AML-193 (cell line): ENCODE measurements at regions not wholly inside any gene's neighbourhood (a gene's known extent, or its start where the extent isn't known, plus 50 kb on each side); places are given as distances from the start of the nearest gene placed in this dataset.
"Not testable (repeated sequence)": the region's sequence is repeated elsewhere in the genome, so short reads cannot be mapped to it uniquely, and the experiment has no call there.

Experiments used
- DNase-seq, 2 experiments: peaks; one replicate each; lab custom pipeline; 2025; lab: John Stamatoyannopoulos, UW

GRCh38 chr15:70602834-70603560 is 160.4 kb downstream of the UACA start:
- no peak for DNase-seq

DNA sequence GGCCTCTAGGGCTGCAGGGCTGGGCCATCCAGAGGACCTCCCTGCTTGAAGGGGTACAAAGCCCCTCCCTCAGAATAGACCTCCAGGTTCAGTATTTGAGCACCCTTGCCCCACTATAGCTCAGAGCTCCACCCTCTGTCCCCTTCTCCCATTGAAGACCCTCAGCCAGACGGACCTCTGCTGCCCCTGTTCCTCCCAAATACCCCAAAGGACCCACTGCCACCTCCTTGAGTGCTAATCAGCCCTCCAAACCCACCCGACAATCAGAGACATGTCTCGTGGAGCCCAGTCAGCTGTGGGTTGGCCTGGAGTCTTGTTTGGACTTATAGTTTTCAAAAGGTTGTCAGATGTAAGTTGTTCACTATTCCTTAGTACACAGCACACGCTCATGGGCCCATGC is 161.1 kb downstream of the UACA start:
- DNase-seq = no peak

DNA sequence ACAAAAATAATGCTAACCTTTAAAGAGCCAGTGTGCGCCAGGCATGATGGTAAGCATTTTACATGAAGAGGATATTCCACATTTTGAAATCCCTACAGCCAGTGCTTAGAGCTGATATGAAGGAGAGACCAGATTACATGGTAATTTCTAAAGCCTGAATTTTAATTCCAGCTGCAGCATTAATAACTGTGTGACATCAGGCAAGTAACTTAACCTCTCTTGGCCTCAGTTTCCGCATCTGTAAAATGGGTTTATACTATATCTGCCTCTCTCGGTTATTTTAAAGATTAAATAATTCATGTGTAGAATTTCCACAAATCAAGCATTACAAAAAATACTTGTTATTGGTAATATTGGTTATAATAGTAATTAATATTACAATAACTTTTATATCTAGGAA is 165.4 kb downstream of the UACA start:
- no peak for DNase-seq

DNA sequence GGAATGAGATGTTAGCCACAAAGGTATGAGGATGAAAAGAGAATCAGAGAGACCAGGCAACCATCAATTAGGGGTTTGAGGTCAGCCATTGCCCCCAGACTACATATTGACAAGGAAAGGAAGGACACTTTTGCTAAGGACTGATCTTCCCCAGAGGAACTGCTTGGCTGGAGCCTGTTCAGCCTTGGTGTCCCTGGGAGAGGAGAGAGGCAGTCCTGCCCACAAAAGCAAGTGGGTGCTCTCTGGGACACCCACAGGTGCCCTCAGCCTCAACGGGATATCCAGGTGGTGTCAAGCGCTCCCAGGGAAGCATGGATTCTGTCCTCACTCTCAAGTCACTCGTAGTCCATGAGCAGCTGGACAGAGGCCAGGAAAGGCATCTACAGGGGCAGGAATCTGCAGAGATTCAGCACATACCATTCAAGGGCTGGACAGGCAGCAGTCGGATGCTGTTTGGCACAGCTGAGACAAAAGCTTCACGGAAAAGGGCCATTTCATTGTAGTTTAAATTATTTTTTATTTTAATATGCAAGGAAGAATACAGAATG is 166.2 kb downstream of the UACA start:
- DNase-seq = no peak

GRCh38 chr15:70596354-70597055 is 166.9 kb downstream of the UACA start:
- DNase-seq = no peak

GRCh38 chr15:70593795-70594194 is 169.6 kb downstream of the UACA start:
- no peak for DNase-seq

DNA sequence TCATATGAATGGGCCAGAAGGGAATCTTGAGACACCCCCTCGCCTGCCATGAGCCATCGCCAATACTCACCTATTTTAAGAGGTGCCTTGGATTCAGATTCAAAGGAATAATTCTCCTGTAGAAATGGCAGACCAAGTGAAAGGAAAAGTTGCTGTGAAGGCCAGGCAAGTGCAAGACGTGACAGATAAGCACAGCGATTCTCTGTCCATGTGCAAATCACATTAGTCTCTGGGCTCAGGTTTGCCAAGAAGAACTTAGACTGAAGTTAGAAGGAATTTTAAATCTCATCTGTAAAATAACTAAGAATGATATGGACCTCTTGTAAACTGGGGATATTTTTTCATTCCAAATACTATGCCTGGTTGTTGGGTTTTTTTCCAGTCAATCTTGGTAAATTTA is 173.6 kb downstream of the UACA start:
- no peak for DNase-seq

- DNase-seq = peak; percentile 74 to 81
These were observed 174.1 kb downstream of the UACA start for GRCh38 chr15:70589221-70589620.

- no peak for DNase-seq
These were observed 174.7 kb downstream of the UACA start for GRCh38 chr15:70588613-70589012.

DNA sequence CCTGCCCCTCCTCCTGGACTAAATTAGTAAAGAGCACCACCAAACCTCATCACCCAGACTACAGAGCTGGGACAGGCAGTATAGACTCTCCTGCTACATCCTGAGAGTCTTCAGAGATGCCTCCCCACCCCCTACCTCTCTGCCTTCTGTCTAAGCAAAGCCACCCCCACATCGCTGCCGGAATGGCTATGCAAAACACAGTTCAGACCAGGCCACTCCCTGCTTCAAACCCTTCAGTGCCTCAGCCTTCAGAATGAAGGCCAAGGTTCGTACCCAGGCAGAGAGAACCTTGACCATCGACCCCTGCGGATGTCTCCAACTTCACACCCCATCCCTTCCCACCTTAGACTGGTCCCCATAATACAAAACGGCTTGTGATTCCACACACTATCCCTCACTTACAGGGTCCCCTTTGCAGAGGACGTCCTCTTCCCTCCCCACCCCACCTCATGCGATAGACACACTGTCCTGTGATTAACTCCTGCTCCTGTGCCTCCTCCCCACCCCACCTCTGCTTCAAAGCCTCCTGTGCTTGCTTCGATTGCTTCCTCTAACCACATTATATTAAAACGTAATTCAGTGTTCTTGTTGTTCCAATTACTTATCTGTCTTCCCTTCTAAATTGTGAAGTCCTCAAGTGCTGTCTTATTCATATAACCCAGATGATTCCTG is 175.3 kb downstream of the UACA start:
- no peak for DNase-seq

- not testable (repeated sequence) for DNase-seq
These were observed 176.2 kb downstream of the UACA start for GRCh38 chr15:70587012-70587634.

DNA sequence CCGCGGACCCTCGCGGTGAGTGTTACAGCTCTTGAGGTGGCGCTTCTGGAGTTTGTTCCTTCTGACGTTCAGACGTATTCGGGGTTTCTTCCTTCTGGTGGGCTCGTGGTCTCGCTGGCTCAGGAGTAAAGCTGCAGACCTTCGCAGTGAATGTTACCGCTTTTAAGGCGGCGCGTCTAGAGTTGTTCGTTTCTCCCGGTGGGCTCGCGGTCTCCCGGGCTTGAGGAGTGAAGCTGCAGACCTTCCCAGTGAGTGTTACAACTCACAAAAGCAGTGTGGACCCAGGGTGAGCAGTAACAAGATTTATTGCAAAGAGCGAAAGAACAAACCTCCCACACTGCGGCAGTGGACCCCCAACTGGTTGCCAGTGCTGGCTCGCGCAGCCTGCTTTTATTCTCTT is 177.1 kb downstream of the UACA start:
- no peak for DNase-seq

- no peak for DNase-seq
These were observed 177.7 kb downstream of the UACA start for GRCh38 chr15:70585707-70586034.

GRCh38 chr15:70584838-70585706 is 178.3 kb downstream of the UACA start:
- DNase-seq = no peak

- DNase-seq = no peak
These were observed 178.9 kb downstream of the UACA start for GRCh38 chr15:70584441-70584837.

- no peak for DNase-seq
These were observed 180.4 kb downstream of the UACA start for GRCh38 chr15:70583006-70583405.

- no peak for DNase-seq
These were observed 181.0 kb downstream of the UACA start for GRCh38 chr15:70582143-70582945.

GRCh38 chr15:70580958-70581357 is 182.4 kb downstream of the UACA start:
- peak; percentile 11 to 29 for DNase-seq

DNA sequence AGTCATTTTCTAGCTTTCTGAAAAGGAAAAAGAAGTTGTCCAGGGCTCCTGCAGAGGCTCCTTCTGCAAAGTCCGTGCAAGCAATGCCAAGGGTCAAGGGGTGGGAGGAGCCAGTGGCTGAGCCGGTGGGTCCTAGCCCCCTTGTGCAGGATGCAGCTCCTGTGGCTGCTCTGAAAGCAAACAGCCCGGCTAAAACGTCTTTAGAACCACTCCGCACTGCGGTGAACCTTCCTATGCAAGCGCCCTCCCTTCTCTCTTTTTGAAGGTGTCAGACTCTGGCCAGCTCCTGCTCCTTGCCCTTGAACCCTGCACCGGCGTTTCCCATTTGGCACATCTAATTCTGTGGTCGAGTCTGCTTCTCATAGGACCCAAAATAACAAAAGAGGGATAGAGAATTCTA is 183.1 kb downstream of the UACA start:
- no peak for DNase-seq

DNA sequence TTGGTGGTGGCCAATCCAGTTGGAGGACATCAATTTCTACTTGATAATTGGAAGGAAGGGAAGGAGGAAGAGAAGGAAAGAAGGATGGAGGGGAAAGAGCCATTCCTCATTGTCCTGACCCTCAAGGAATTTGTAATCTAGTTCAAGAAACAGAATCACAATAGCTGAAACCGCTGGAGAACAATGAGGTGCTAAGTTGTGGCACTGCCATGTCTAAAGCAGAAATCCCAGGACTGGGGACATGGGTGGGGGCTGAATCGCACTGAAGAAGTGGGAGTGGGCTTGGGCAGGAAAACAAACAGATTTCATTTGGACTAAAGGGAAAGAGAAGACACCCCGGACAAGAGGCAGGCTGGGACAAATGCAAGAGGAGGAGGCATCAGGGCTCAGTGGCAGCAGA is 183.6 kb downstream of the UACA start:
- no peak for DNase-seq

DNA sequence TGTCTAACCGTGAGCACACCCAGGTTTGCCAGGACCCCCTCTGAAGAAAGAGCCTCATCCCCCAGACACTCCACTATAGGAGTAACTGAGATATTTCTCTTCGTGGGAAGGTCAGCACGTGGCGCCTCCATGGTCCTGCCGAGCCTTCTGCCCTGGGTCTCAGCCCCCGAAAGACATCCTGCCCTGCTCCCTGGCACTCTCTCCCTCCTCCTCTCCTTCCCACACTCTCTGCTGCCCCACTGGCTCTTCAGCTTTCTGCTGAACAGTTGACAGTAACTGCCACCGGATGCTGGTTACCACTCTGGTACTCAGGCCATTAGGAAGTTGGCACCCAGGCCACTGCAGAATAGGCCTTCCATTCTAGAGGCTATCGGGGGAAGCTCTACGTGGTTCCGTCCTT is 185.2 kb downstream of the UACA start:
- no peak for DNase-seq
